ENCODE measurements at regions not wholly inside any gene's neighbourhood (a gene's known extent, or its start where the extent isn't known, plus 50 kb on each side); places are given as distances from the start of the nearest gene placed in this dataset.

DNA sequence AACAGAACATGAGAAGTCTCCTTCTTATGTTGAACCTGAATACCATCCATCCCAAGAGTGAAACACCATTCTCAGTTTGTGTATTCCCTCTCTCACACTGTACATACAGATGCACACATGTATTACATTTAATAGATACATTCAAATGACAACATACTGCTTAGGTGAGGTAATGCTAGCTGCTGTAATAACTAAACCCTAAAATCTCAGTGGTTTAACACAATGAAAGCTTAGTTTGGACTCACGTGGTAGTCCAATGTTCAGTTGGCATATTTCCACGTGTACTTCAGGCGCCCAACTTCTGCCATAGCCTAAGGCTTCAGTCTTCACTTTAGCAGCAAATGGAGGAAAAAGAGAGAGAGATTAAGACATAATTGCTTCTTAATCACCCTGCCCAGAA lies 351.1 kb upstream of the PMFBP1 start:
- TF ChIP-seq CTCF (conservative IDR thresholded peaks at IDR 0.05) (no peak), ZFX (IDR thresholded peaks at IDR 0.05) (no peak)
- no peak overlapping the region for H3K27ac ChIP-seq

DNA sequence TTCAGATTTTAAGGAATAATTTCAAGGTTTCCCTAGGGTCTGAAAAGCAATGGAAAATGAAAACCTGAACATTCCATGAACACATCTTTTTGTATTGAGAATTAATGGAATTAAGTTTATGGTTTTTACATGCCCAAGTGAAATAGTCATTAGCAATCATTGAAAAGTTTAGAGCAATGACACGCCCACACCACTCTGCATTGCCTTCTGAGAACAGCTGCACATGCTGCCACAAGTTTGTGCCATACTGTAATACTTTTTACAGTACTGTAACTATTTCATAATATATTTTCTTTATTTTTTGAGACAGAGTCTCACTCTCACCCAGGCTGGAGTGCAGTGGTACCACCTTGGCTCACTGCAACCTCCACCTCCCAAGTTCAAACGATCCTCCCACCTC lies 345.2 kb upstream of the PMFBP1 start:
- no peak overlapping the region for H3K27ac ChIP-seq
- no peak for TF ChIP-seq CTCF (conservative IDR thresholded peaks at IDR 0.05)
- TF ChIP-seq ZFX (IDR thresholded peaks at IDR 0.05) = no peak

DNA sequence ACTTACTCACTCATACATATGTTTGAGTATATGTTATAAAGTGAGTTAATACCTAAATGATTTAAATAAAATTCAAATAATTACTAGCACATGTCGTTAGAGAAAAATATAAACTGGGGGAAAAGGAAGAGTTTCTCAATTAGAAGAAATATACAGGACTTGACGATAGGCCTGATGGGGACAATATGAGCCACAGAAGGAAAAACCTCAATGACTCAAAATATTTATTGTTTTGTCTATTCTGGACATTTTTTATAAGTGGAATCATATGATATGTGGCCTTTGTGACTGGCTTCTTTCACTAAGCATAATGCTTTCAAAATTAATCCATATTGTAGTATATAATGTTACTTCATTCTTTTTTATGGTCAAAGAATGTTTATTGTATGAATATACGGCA lies 339.2 kb upstream of the PMFBP1 start:
- H3K27ac ChIP-seq = no peak overlapping the region
- TF ChIP-seq CTCF (conservative IDR thresholded peaks at IDR 0.05) = no peak
- TF ChIP-seq ZFX (IDR thresholded peaks at IDR 0.05) = no peak

GRCh38 chr16:72508191-72508590 lies 336.2 kb upstream of the PMFBP1 start:
- TF ChIP-seq ZFX (IDR thresholded peaks at IDR 0.05) (no peak), CTCF (conservative IDR thresholded peaks at IDR 0.05) (no peak)
- H3K27ac ChIP-seq = no peak overlapping the region

GRCh38 chr16:72502594-72503005 lies 330.6 kb upstream of the PMFBP1 start:
- no peak overlapping the region for H3K27ac ChIP-seq
- no peak for TF ChIP-seq ZFX (IDR thresholded peaks at IDR 0.05)
- TF ChIP-seq CTCF (conservative IDR thresholded peaks at IDR 0.05) = no peak

- no peak overlapping the region for H3K27ac ChIP-seq
- no peak for TF ChIP-seq ZFX (IDR thresholded peaks at IDR 0.05)
- TF ChIP-seq CTCF (conservative IDR thresholded peaks at IDR 0.05) = peak; percentile 93
These were observed 330.0 kb upstream of the PMFBP1 start for GRCh38 chr16:72501739-72502593.

DNA sequence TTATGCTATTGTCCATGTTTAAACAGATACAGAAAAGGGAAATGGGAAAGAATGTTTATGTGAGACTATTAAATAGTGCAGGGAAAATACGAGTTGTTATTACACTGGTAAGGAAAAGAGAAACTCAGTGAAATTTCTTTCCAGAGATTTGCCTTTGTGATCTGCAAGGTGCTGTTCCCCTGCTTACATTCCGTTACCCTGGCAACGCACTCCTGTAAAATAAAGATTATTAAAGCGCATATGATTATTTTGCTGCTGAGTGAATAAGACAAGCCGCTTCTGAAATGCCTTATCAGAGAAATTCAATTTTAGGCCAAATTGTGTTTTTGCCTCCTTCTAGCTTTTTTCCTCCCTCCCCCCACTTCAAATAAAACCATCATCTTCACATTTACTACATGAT lies 328.6 kb upstream of the PMFBP1 start:
- no peak overlapping the region for H3K27ac ChIP-seq
- TF ChIP-seq ZFX (IDR thresholded peaks at IDR 0.05) = no peak
- no peak for TF ChIP-seq CTCF (conservative IDR thresholded peaks at IDR 0.05)

All from C4-2B (cell line).